K562 (cell line): ENCODE measurements at regions not wholly inside any gene's neighbourhood (a gene's known extent, or its start where the extent isn't known, plus 50 kb on each side); places are given as distances from the start of the nearest gene placed in this dataset.

Experiments used
- ATAC-seq: fragments of 200-7000 bp; cut with Tn5 transposase; 3 replicates; pipeline ENCODE4 v1.9.1; 2020; ENCODE audit warnings: moderate library complexity
- BruUV-seq: library from RNA; stranded (reverse); fragments of 400-500 nt; replicated peaks from 2 replicates; lab custom pipeline; 2021; lab: Mats Ljungman, UMichigan
- CTCF ChIA-PET: fragments of 300-600 bp; formaldehyde crosslinking; extraction: SDS; loops from one replicate; lab custom pipeline; 2021; ENCODE audit warnings: low intra/inter-chr PET ratio; lab: Yijun Ruan, JAX
- POLR2A ChIA-PET: fragments of 300-600, 350-650 bp; sonication (Branson Sonifier 250); formaldehyde crosslinking; extraction: SDS; loops from one replicate; lab custom pipeline; 2021; ENCODE audit warnings: antibody characterized with exemption, inconsistent platforms; lab: Yijun Ruan, JAX
- DNase-seq, 4 experiments: peaks; one replicate each; pipeline versions ENCODE4 v3.0.0 to v3.0.0-alpha.2; 2011 to 2018; ENCODE audit warnings: low spot score in 3 of 4, mixed read lengths in 3 of 4; ENCODE audit errors: extremely low read depth in 1 of 4
- FAIRE-seq: peaks from 2 replicates; lab custom pipeline; 2011; peaks lifted over from hg19 to GRCh38; lab: Jason Lieb, UNC
- H2AFZ ChIP-seq: 2 replicates; pipeline ENCODE4 v1.6.0; 2011; ENCODE audit warnings: low read depth, low read length, control low read depth, inconsistent platforms
- H3K27ac ChIP-seq: fragments of 200-600 bp; 3 replicates; pipeline ENCODE4 v1.8.0; 2011; ENCODE audit warnings: low read depth, mild to moderate bottlenecking, control low read depth, inconsistent platforms, low read length, moderate library complexity, mixed read lengths; ENCODE audit errors: extremely low read depth
- H3K27me3 ChIP-seq, 2 experiments: fragments of 300-600 bp in 1 of 2; 2 replicates in 1 of 2; 3 replicates in 1 of 2; pipeline versions ENCODE4 v1.6.0 to v1.8.0; 2011; ENCODE audit warnings: inconsistent platforms in 2 of 2, low read length in 2 of 2, mild to moderate bottlenecking in 1 of 2, mixed read lengths in 1 of 2, moderate library complexity in 1 of 2; ENCODE audit not compliant: control insufficient read depth in 2 of 2, insufficient read depth in 2 of 2
- H3K36me3 ChIP-seq: fragments of 300-600 bp; 3 replicates; pipeline ENCODE4 v1.8.0; 2011; ENCODE audit warnings: mild to moderate bottlenecking, low read length, inconsistent platforms; ENCODE audit not compliant: control insufficient read depth, insufficient read depth
- H3K4me1 ChIP-seq, 2 experiments: fragments of 200-600 bp in 1 of 2; replicated peaks in 1 of 2; 2 replicates in 1 of 2; 3 replicates in 1 of 2; pipeline versions ENCODE4 v1.5.1 to v1.8.0; 2011; ENCODE audit warnings: inconsistent platforms in 2 of 2, low read length in 2 of 2, mild to moderate bottlenecking in 1 of 2, mixed read lengths in 1 of 2, moderate library complexity in 1 of 2; ENCODE audit not compliant: control insufficient read depth in 2 of 2, insufficient read depth in 2 of 2
- H3K4me2 ChIP-seq: 2 replicates; pipeline ENCODE4 v1.6.1; 2011; ENCODE audit warnings: low read length, control low read depth, inconsistent platforms, mixed read lengths; ENCODE audit not compliant: insufficient read depth
- H3K4me3 ChIP-seq: fragments of 200-600 bp; sonication (generic), shearing (Covaris generic); 2 replicates; pipeline ENCODE4 v1.5.1; 2016; ENCODE audit warnings: control low read depth, inconsistent platforms
- H3K79me2 ChIP-seq: fragments of 200-600 bp; 3 replicates; pipeline ENCODE4 v1.8.0; 2011; ENCODE audit warnings: low read length, inconsistent platforms; ENCODE audit not compliant: control insufficient read depth, insufficient read depth
- H3K9ac ChIP-seq, 2 experiments: 2 replicates each; pipeline versions ENCODE4 v1.6.0 to v1.6.1; 2011; ENCODE audit warnings: low read depth in 2 of 2, low read length in 2 of 2, control low read depth in 1 of 2, inconsistent platforms in 1 of 2, mild to moderate bottlenecking in 1 of 2, mixed read lengths in 1 of 2; ENCODE audit not compliant: insufficient read depth in 1 of 2
- H3K9me1 ChIP-seq: one replicate; pipeline ENCODE4 v1.6.0; 2011; ENCODE audit warnings: inconsistent platforms, mild to moderate bottlenecking, low read length, moderate library complexity; ENCODE audit not compliant: control insufficient read depth, insufficient read depth
- H3K9me3 ChIP-seq: replicated peaks from 2 replicates; pipeline ENCODE4 v1.5.1; 2011; ENCODE audit warnings: low read depth, low read length, inconsistent platforms; ENCODE audit not compliant: control insufficient read depth, insufficient read depth
- H4K20me1 ChIP-seq: replicated peaks from 2 replicates; pipeline ENCODE4 v1.6.1; 2011; ENCODE audit warnings: low read length, inconsistent platforms, mixed read lengths; ENCODE audit not compliant: control insufficient read depth, insufficient read depth
- ADNP ChIP-seq: fragments of 200-800 bp; sonication (Bioruptor generic); IDR thresholded peaks from 2 replicates; pipeline ENCODE4 v1.6.1; 2016; ENCODE audit warnings: missing genetic modification characterization, missing compliant biosample characterization
- BRD9 ChIP-seq: fragments of 450-650 bp; IDR thresholded peaks from 2 replicates; pipeline ENCODE4 v1.6.1; 2018; ENCODE audit warnings: low read depth; ENCODE audit not compliant: partially characterized antibody
- CCNT2 ChIP-seq: IDR thresholded peaks from 2 replicates; pipeline ENCODE4 v1.6.1; 2011; ENCODE audit warnings: borderline replicate concordance, low read depth, mild to moderate bottlenecking, moderate library complexity, mixed read lengths, low read length; ENCODE audit not compliant: insufficient read length; ENCODE audit errors: extremely low read depth
- EP300 ChIP-seq: IDR thresholded peaks from 2 replicates; pipeline ENCODE4 v1.6.1; 2012; ENCODE audit warnings: low read length, improper control_type of control experiment
- GATA2 ChIP-seq: sonication (generic); formaldehyde crosslinking; IDR thresholded peaks from 2 replicates; pipeline ENCODE4 v1.4.0; 2020; ENCODE audit warnings: mild to moderate bottlenecking, missing genetic modification reagents
- KLF16 ChIP-seq: IDR thresholded peaks from 2 replicates; pipeline ENCODE4 v1.6.1; 2016; ENCODE audit warnings: antibody characterized with exemption
- LEF1 ChIP-seq: fragments of 450-650 bp; IDR thresholded peaks from 2 replicates; pipeline ENCODE4 v1.6.1; 2016; ENCODE audit warnings: mild to moderate bottlenecking
- MBD2 ChIP-seq: sonication (generic); IDR thresholded peaks from 2 replicates; pipeline ENCODE4 v1.6.1; 2016; ENCODE audit warnings: low read depth, borderline replicate concordance
- MTA1 ChIP-seq: fragments of 450-650 bp; IDR thresholded peaks from 2 replicates; pipeline ENCODE4 v1.6.1; 2017; ENCODE audit warnings: borderline replicate concordance
- NCOA4 ChIP-seq: fragments of 450-650 bp; IDR thresholded peaks from 2 replicates; pipeline ENCODE4 v1.6.1; 2018; ENCODE audit warnings: mild to moderate bottlenecking; ENCODE audit not compliant: partially characterized antibody
- NFE2 ChIP-seq: IDR thresholded peaks from 2 replicates; pipeline ENCODE4 v1.6.1; 2014; ENCODE audit warnings: antibody characterized with exemption, low read depth
- NFIC ChIP-seq: fragments of 450-650 bp; IDR thresholded peaks from 2 replicates; pipeline ENCODE4 v1.6.1; 2017; ENCODE audit warnings: mild to moderate bottlenecking, inconsistent platforms
- NR2C1 ChIP-seq, 2 experiments: fragments of 450-650 bp; IDR thresholded peaks; 2 replicates each; pipeline ENCODE4 v1.6.1; 2017; ENCODE audit warnings: mild to moderate bottlenecking in 2 of 2, antibody characterized with exemption in 1 of 2, inconsistent platforms in 1 of 2, missing compliant biosample characterization in 1 of 2, missing genetic modification characterization in 1 of 2
- NRF1 ChIP-seq, 2 experiments: fragments of 450-650 bp; IDR thresholded peaks in 1 of 2; conservative IDR thresholded peaks in 1 of 2; 2 replicates each; pipeline ENCODE4 v1.6.1; 2014; ENCODE audit warnings: mild to moderate bottlenecking in 2 of 2
- RB1 ChIP-seq: fragments of 450-650 bp; IDR thresholded peaks from 2 replicates; pipeline ENCODE4 v1.6.1; 2017; ENCODE audit warnings: low read depth, mild to moderate bottlenecking
- RUNX1 ChIP-seq: sonication (generic); IDR thresholded peaks from 2 replicates; pipeline ENCODE4 v1.6.1; 2016; ENCODE audit warnings: antibody characterized with exemption, low read depth
- XRCC5 ChIP-seq: fragments of 200-400 bp; formaldehyde crosslinking; IDR thresholded peaks from 2 replicates; pipeline ENCODE4 v1.6.1; 2017; ENCODE audit warnings: low read depth, mild to moderate bottlenecking, low read length
- ZKSCAN8 ChIP-seq: fragments of 200-800 bp; sonication (Bioruptor generic); IDR thresholded peaks from 2 replicates; pipeline ENCODE4 v1.6.1; 2016; ENCODE audit warnings: missing genetic modification characterization, missing compliant biosample characterization
- WGBS: fragments of 100-300 bp; shearing (Covaris generic); methylation state at CpG from one replicate; pipeline ENCODE4 v1.1.6; 2016; ENCODE audit warnings: low coverage, mixed read lengths; ENCODE audit not compliant: insufficient coverage; ENCODE audit errors: missing lambda C conversion rate; 5-methylcytosine and 5-hydroxymethylcytosine counted together
- in situ Hi-C: fragments of 300-500 bp; cut with MboI; formaldehyde crosslinking; loops from 4 replicates; pipeline ENCODE4 v1.15.0; 2018; ENCODE audit warnings: inconsistent platforms, mixed read lengths
- intact Hi-C: fragments of 100-400 bp; cut with micrococcal nuclease; formaldehyde crosslinking; loops from 2 replicates; pipeline ENCODE4 v1.14.2; 2022
- TF ChIP-seq, protein P1 (sequence below): fragments of 200-800 bp; sonication (Bioruptor generic); IDR thresholded peaks from 2 replicates; pipeline ENCODE4 v1.6.1; 2017; ENCODE audit warnings: missing genetic modification characterization, missing compliant biosample characterization
- TF ChIP-seq, protein P2 (sequence below), 2 experiments: fragments of 450-650 bp; IDR thresholded peaks; 2 replicates each; pipeline ENCODE4 v1.6.1; 2016

DNA sequence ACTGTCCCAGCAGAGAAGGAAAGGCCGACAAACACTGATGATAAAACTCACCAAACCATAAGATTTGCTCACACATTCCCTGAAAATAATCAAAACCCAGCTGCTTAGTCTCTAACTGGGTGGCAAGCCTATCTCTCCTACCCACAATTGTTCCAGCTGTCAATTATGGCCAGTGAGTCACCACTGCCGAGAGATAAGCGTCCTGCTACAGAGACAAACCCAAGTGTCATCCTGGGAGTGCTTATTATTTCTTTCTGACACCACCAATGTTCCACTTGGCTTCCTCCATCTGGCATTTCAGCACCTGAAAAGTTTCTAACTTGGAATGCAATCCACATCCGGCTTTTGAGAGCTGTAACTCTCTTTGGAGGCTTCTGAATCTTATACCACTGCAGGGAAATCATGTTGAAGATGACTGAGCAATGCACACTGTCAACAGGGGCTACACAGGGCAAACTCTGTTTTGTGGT, 51.5 kb upstream of the VAV3 start:
- Histone ChIP-seq H3K9me3 (no peaks in the 10 kb centered on the region), H3K4me1 (peaks cover 0 to 5% of the 10 kb centered on the region in 2 experiments; a peak in 2 of 5 replicates), H3K36me3 (no peaks in the 10 kb centered on the region), H3K79me2 (no peaks in the 10 kb centered on the region), H3K27ac (no peak overlapping the region), H3K9ac (no peak overlapping the region), H3K4me2 (no peak overlapping the region), H2AFZ (no peak overlapping the region), H3K4me3 (no peak overlapping the region), H4K20me1 (no peaks in the 10 kb centered on the region), H3K9me1 (no peaks in the 10 kb centered on the region), H3K27me3 (no peaks in the 10 kb centered on the region; a peak in 1 of 5 replicates)
- intact Hi-C loops (no loop called here), in situ Hi-C loops (no loop called here)
- no TSS peak for BruUV-seq
- 0% methylated on average over 4 of the region's 4 CpGs for WGBS
- FAIRE-seq (peak; percentile 98), DNase-seq (peak; percentile 57 to 89 (median 72)), ATAC-seq (peak; percentile 99)
- CTCF ChIA-PET, result no interaction called here
- POLR2A ChIA-PET, result interaction anchor here (0.9 to 1.0 kb wide), 3 partner anchors 9 to 17 kb away, joined by 3 read pairs; no protein-coding TSS in a partner anchor
- TF ChIP-seq NCOA4, result peak; percentile 19
- TF ChIP-seq, protein P1, sequence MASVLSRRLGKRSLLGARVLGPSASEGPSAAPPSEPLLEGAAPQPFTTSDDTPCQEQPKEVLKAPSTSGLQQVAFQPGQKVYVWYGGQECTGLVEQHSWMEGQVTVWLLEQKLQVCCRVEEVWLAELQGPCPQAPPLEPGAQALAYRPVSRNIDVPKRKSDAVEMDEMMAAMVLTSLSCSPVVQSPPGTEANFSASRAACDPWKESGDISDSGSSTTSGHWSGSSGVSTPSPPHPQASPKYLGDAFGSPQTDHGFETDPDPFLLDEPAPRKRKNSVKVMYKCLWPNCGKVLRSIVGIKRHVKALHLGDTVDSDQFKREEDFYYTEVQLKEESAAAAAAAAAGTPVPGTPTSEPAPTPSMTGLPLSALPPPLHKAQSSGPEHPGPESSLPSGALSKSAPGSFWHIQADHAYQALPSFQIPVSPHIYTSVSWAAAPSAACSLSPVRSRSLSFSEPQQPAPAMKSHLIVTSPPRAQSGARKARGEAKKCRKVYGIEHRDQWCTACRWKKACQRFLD (CRISPR knock-in tag), result peak; percentile 96
- peak; percentile 69 for TF ChIP-seq MBD2
- no peak for TF ChIP-seq NRF1 (conservative IDR thresholded peaks at IDR 0.05 in 1 of 2, IDR thresholded peaks at IDR 0.05 in 1 of 2)
- TF ChIP-seq ADNP (tag), result 0 out of 2 replicates have a peak, but pooled peaks have one; percentile 18
- peak; percentile 92 for TF ChIP-seq EP300
- TF ChIP-seq LEF1, result peak; percentile 70; the same call in 1 of the 2 replicates
- peak; percentile 55; the same call in 1 of the 2 replicates for TF ChIP-seq NFE2
- TF ChIP-seq KLF16, result peak; percentile 96
- peak; percentile 92 for TF ChIP-seq NFIC
- peak; percentile 64; the same call in 1 of the 2 replicates for TF ChIP-seq MTA1
- TF ChIP-seq CCNT2, result peak; percentile 96
- peak; percentile 87 for TF ChIP-seq ZKSCAN8 (CRISPR knock-in tag)
- peak; percentile 47 for TF ChIP-seq BRD9
- TF ChIP-seq, protein P2, sequence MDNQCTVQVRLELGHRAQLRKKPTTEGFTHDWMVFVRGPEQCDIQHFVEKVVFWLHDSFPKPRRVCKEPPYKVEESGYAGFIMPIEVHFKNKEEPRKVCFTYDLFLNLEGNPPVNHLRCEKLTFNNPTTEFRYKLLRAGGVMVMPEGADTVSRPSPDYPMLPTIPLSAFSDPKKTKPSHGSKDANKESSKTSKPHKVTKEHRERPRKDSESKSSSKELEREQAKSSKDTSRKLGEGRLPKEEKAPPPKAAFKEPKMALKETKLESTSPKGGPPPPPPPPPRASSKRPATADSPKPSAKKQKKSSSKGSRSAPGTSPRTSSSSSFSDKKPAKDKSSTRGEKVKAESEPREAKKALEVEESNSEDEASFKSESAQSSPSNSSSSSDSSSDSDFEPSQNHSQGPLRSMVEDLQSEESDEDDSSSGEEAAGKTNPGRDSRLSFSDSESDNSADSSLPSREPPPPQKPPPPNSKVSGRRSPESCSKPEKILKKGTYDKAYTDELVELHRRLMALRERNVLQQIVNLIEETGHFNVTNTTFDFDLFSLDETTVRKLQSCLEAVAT (IDR thresholded peaks at IDR 0.05), result peak in 1 of 2 experiments; percentile 84; a peak in 2 of 4 replicates
- peak; percentile 94 for TF ChIP-seq RUNX1
- TF ChIP-seq NR2C1 (IDR thresholded peaks at IDR 0.05), result no peak
- TF ChIP-seq NR2C1 (tag; IDR thresholded peaks at IDR 0.05), result peak; percentile 57
- peak; percentile 48; the same call in 1 of the 2 replicates for TF ChIP-seq RB1
- TF ChIP-seq XRCC5, result no peak
- TF ChIP-seq GATA2 (CRISPR knock-in tag), result peak; percentile 82
